A549 (cell line): ENCODE measurements at regions not wholly inside any gene's neighbourhood (a gene's known extent, or its start where the extent isn't known, plus 50 kb on each side); places are given as distances from the start of the nearest gene placed in this dataset.

Experiments used
- ATAC-seq, 2 experiments: fragments of 200-7000 bp in 1 of 2; fragments of >200 bp in 1 of 2; cut with Nextera tagmentation in 1 of 2; cut with Tn5 transposase in 1 of 2; 3 replicates each; pipeline versions ENCODE4 v1.8.0 to v1.9.1; 2018 to 2020; ENCODE audit warnings: mild to moderate bottlenecking in 1 of 2, moderate library complexity in 1 of 2
- CTCF ChIA-PET: fragments of 300-600 bp; sonication (Branson Sonifier 250); formaldehyde crosslinking; extraction: SDS; loops from one replicate; lab custom pipeline; 2021; ENCODE audit warnings: antibody characterized with exemption, inconsistent platforms; lab: Yijun Ruan, JAX
- POLR2A ChIA-PET: fragments of 350-600 bp; formaldehyde crosslinking; extraction: SDS; loops from one replicate; lab custom pipeline; 2021; ENCODE audit warnings: antibody characterized with exemption, inconsistent platforms; lab: Yijun Ruan, JAX
- DNase-seq, 2 experiments: peaks; one replicate each; pipeline versions ENCODE4 v3.0.0 to v3.0.0-alpha.2; 2011 to 2016; ENCODE audit warnings: low read depth in 1 of 2, low spot score in 1 of 2
- FAIRE-seq: peaks from 2 replicates; lab custom pipeline; 2011; peaks lifted over from hg19 to GRCh38; lab: Jason Lieb, UNC
- H3K27ac ChIP-seq, 2 experiments: fragments of >200 bp; sonication (Bioruptor Twin); formaldehyde crosslinking; 3 replicates each; pipeline ENCODE4 v1.5.1; 2016 to 2017
- H3K4me1 ChIP-seq: fragments of >200 bp; sonication (Bioruptor Twin); formaldehyde crosslinking; 3 replicates; pipeline ENCODE4 v1.6.1; 2016
- H3K4me2 ChIP-seq: fragments of >200 bp; sonication (Bioruptor Twin); formaldehyde crosslinking; 3 replicates; pipeline ENCODE4 v1.6.1; 2016
- H3K4me3 ChIP-seq: fragments of >200 bp; sonication (Bioruptor Twin); formaldehyde crosslinking; 3 replicates; pipeline ENCODE4 v1.5.1; 2016
- H3K9me3 ChIP-seq: fragments of >200 bp; sonication (Bioruptor Twin); formaldehyde crosslinking; 3 replicates; pipeline ENCODE4 v1.6.1; 2016
- ATOH8 ChIP-seq: fragments of 250-450 bp; sonication (Bioruptor Pico); IDR thresholded peaks from 2 replicates; pipeline ENCODE4 v1.5.0; 2020; ENCODE audit warnings: low read depth, mild to moderate bottlenecking, moderate library complexity
- BCL3 ChIP-seq: fragments of >200 bp; sonication (Bioruptor Twin); formaldehyde crosslinking; IDR thresholded peaks from 3 replicates; pipeline ENCODE4 v1.6.1; 2016
- BHLHE40 ChIP-seq: IDR thresholded peaks from 2 replicates; pipeline ENCODE4 v1.6.1; 2012; ENCODE audit warnings: low read depth, low read length, inconsistent platforms
- CEBPB ChIP-seq, 2 experiments: fragments of >200 bp in 1 of 2; sonication (Bioruptor Twin) in 1 of 2; formaldehyde crosslinking in 1 of 2; IDR thresholded peaks; 2 replicates each; pipeline ENCODE4 v1.6.1; 2012 to 2016
- CHD4 ChIP-seq: fragments of 200-600 bp; sonication (generic); IDR thresholded peaks from 2 replicates; pipeline ENCODE4 v1.6.1; 2016; ENCODE audit warnings: antibody characterized with exemption, mild to moderate bottlenecking, borderline replicate concordance
- EHF ChIP-seq: fragments of 250-450 bp; sonication (Bioruptor Pico); IDR thresholded peaks from 2 replicates; pipeline ENCODE4 v1.5.0; 2020; ENCODE audit warnings: mild to moderate bottlenecking
- EHMT2 ChIP-seq: fragments of 200-600 bp; sonication (generic); IDR thresholded peaks from 2 replicates; pipeline ENCODE4 v1.6.1; 2016; ENCODE audit warnings: antibody characterized with exemption, low read depth, mild to moderate bottlenecking, moderate library complexity
- EP300 ChIP-seq, 2 experiments: fragments of >200 bp; sonication (Bioruptor Twin); formaldehyde crosslinking; IDR thresholded peaks; 2 replicates in 1 of 2; 3 replicates in 1 of 2; pipeline ENCODE4 v1.6.1; 2016 to 2017
- HES2 ChIP-seq: fragments of >200 bp; sonication (Bioruptor Twin); formaldehyde crosslinking; IDR thresholded peaks from 2 replicates; pipeline ENCODE4 v1.6.1; 2016
- HEYL ChIP-seq: fragments of 250-450 bp; sonication (Bioruptor Pico); IDR thresholded peaks from 2 replicates; pipeline ENCODE4 v1.8.0; 2021; ENCODE audit warnings: mild to moderate bottlenecking, moderate library complexity
- HOXB13 ChIP-seq: fragments of 250-450 bp; sonication (Bioruptor Pico); IDR thresholded peaks from 2 replicates; pipeline ENCODE4 v1.5.0; 2020; ENCODE audit warnings: low read depth, mild to moderate bottlenecking, moderate library complexity
- HOXB5 ChIP-seq: fragments of 250-450 bp; sonication (Bioruptor Pico); IDR thresholded peaks from 2 replicates; pipeline ENCODE4 v1.5.0; 2020; ENCODE audit warnings: mild to moderate bottlenecking, moderate library complexity
- KDM1A ChIP-seq: fragments of 200-600 bp; sonication (generic); IDR thresholded peaks from 2 replicates; pipeline ENCODE4 v1.6.1; 2016; ENCODE audit warnings: low read depth, mild to moderate bottlenecking
- MAZ ChIP-seq: fragments of 150-350 bp; IDR thresholded peaks from 2 replicates; pipeline ENCODE4 v1.6.1; 2014; ENCODE audit warnings: antibody characterized with exemption, low read depth, low read length, borderline replicate concordance
- MYC ChIP-seq: IDR thresholded peaks from 2 replicates; pipeline ENCODE4 v1.6.1; 2012; ENCODE audit warnings: mild to moderate bottlenecking, inconsistent platforms, low read length, improper control_type of control experiment, borderline replicate concordance
- NR3C1 ChIP-seq: fragments of >200 bp; sonication (Bioruptor Twin); formaldehyde crosslinking; IDR thresholded peaks from 3 replicates; pipeline ENCODE4 v1.6.1; 2017
- PHF8 ChIP-seq: fragments of 200-600 bp; sonication (generic); IDR thresholded peaks from 2 replicates; pipeline ENCODE4 v1.6.1; 2016; ENCODE audit warnings: low read depth, mild to moderate bottlenecking, antibody characterized with exemption, moderate library complexity, borderline replicate concordance
- RAD21 ChIP-seq, 2 experiments: fragments of >200 bp in 1 of 2; sonication (Bioruptor Twin) in 1 of 2; formaldehyde crosslinking in 1 of 2; IDR thresholded peaks in 1 of 2; conservative IDR thresholded peaks in 1 of 2; 2 replicates in 1 of 2; 3 replicates in 1 of 2; pipeline ENCODE4 v1.6.1; 2012 to 2018; ENCODE audit warnings: inconsistent platforms in 1 of 2
- SMC3 ChIP-seq: fragments of >200 bp; sonication (Bioruptor Twin); formaldehyde crosslinking; IDR thresholded peaks from 3 replicates; pipeline ENCODE4 v1.6.1; 2018; ENCODE audit warnings: inconsistent platforms
- ZC3H11A ChIP-seq: fragments of 450-650 bp; IDR thresholded peaks from 2 replicates; pipeline ENCODE4 v1.6.1; 2014; ENCODE audit warnings: antibody characterized with exemption, mild to moderate bottlenecking
- ZSCAN20 ChIP-seq: fragments of 250-450 bp; sonication (Bioruptor Pico); IDR thresholded peaks from 2 replicates; pipeline ENCODE4 v1.8.0; 2022; ENCODE audit warnings: mild to moderate bottlenecking, moderate library complexity
- WGBS: methylation state at CpG from one replicate; pipeline ENCODE4 v1.1.6; 2017; ENCODE audit errors: missing lambda C conversion rate; 5-methylcytosine and 5-hydroxymethylcytosine counted together
- TF ChIP-seq, protein P1 (sequence below): fragments of >200 bp; sonication (Bioruptor Twin); formaldehyde crosslinking; IDR thresholded peaks from 3 replicates; pipeline ENCODE4 v1.5.1; 2016

DNA sequence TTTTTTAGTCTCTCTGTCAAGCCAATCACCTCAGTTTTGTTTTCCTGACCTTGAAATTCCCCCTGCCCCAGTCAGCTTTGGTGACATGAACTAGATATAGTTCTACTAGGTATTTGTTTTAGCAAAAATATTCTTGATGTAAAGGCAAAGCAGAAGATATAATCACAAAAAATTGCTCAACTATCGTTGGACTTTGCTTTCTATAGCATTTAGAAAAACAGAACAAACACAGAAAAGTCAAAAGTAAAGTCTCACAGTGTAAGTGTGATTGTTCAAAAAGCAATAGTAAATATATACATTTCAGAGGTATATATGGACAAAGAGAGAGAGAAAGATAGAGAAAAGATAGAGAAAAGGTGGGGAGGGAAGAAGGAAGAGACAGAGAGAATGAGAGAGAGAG is 305.9 kb downstream of the ADGRL2 start:
- no peak for DNase-seq
- POLR2A ChIA-PET: no interaction called here
- no peak for TF ChIP-seq BHLHE40
- TF ChIP-seq CEBPB (IDR thresholded peaks at IDR 0.05): no peak
- no peak for TF ChIP-seq BCL3
- TF ChIP-seq KDM1A: no peak
- no peak for TF ChIP-seq EHMT2
- TF ChIP-seq NR3C1: no peak
- no peak for TF ChIP-seq ZC3H11A
- TF ChIP-seq HOXB5: no peak
- no peak for TF ChIP-seq HOXB13
- TF ChIP-seq EP300 (IDR thresholded peaks at IDR 0.05): no peak
- H3K27ac ChIP-seq: no peak overlapping the region
- no peaks in the 10 kb centered on the region for H3K9me3 ChIP-seq
- CTCF ChIA-PET: no interaction called here
- 8% methylated on average over 1 of the region's 1 CpG for WGBS
- ATAC-seq: no peak
- no peak overlapping the region for H3K4me2 ChIP-seq
- no peaks in the 10 kb centered on the region for H3K4me1 ChIP-seq
- no peak for FAIRE-seq
- no peak overlapping the region for H3K4me3 ChIP-seq

DNA sequence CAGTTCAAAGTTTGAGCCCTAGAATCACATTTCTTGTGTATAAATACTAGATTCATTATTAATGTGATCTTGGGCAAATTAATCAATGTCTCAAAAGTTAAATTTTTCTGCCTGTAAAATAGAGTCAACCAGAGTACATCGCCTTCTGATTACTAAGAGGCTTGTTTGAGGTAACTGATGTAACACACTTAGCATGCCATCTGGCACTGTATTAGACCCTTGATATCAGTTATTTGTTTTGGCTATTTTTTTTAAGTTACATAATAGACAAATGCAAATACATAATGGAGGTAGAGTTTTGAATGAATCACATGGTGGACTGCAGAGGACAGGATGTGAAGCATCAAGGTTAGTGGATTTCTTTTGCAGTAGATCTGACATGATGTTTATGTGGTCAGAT is 298.4 kb downstream of the ADGRL2 start:
- TF ChIP-seq ATOH8 (CRISPR knock-in tag): no peak
- no peak for TF ChIP-seq BHLHE40
- TF ChIP-seq MYC: no peak
- TF ChIP-seq, protein P1, sequence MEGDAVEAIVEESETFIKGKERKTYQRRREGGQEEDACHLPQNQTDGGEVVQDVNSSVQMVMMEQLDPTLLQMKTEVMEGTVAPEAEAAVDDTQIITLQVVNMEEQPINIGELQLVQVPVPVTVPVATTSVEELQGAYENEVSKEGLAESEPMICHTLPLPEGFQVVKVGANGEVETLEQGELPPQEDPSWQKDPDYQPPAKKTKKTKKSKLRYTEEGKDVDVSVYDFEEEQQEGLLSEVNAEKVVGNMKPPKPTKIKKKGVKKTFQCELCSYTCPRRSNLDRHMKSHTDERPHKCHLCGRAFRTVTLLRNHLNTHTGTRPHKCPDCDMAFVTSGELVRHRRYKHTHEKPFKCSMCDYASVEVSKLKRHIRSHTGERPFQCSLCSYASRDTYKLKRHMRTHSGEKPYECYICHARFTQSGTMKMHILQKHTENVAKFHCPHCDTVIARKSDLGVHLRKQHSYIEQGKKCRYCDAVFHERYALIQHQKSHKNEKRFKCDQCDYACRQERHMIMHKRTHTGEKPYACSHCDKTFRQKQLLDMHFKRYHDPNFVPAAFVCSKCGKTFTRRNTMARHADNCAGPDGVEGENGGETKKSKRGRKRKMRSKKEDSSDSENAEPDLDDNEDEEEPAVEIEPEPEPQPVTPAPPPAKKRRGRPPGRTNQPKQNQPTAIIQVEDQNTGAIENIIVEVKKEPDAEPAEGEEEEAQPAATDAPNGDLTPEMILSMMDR: no peak
- no peak for TF ChIP-seq SMC3
- no peak for TF ChIP-seq CEBPB (IDR thresholded peaks at IDR 0.05)
- no peak for TF ChIP-seq HOXB13
- FAIRE-seq (no peak), ATAC-seq (no peak), DNase-seq (no peak)
- Histone ChIP-seq H3K4me2 (no peak overlapping the region), H3K4me3 (no peak overlapping the region), H3K27ac (no peak overlapping the region), H3K9me3 (no peaks in the 10 kb centered on the region), H3K4me1 (no peaks in the 10 kb centered on the region)
- ChIA-PET CTCF (no interaction called here), POLR2A (no interaction called here)
- 86% methylated on average over 1 of the region's 1 CpG for WGBS

GRCh38 chr1:82094136-82094535 is 293.4 kb downstream of the ADGRL2 start:
- TF ChIP-seq HEYL (CRISPR knock-in tag) (no peak), PHF8 (no peak), CEBPB (IDR thresholded peaks at IDR 0.05) (no peak), ZSCAN20 (no peak), RAD21 (conservative IDR thresholded peaks at IDR 0.05 in 1 of 2, IDR thresholded peaks at IDR 0.05 in 1 of 2) (no peak), KDM1A (no peak), MYC (no peak), HES2 (no peak), MAZ (no peak), BCL3 (no peak), CHD4 (no peak), EP300 (IDR thresholded peaks at IDR 0.05) (no peak), EHMT2 (no peak), EHF (CRISPR knock-in tag) (no peak)
- Histone ChIP-seq H3K4me3 (no peak overlapping the region), H3K27ac (no peak overlapping the region), H3K9me3 (no peaks in the 10 kb centered on the region), H3K4me1 (no peaks in the 10 kb centered on the region), H3K4me2 (no peak overlapping the region)
- no peak for ATAC-seq
- no peak for DNase-seq
- POLR2A ChIA-PET: no interaction called here
- WGBS: 21% methylated on average over 2 of the region's 2 CpGs
- no peak for FAIRE-seq
- CTCF ChIA-PET: no interaction called here
